Neural cell (in vitro differentiated cells): ENCODE measurements at regions not wholly inside any gene's neighbourhood (a gene's known extent, or its start where the extent isn't known, plus 50 kb on each side); places are given as distances from the start of the nearest gene placed in this dataset.

ENCODE experiments used
- H2AFZ ChIP-seq: fragments of 200-600, 300-800 bp; sonication (generic), shearing (Covaris generic); 2 replicates; pipeline ENCODE4 v1.6.0; 2014; ENCODE audit warnings: low read depth, mild to moderate bottlenecking, antibody characterized with exemption, low read length, moderate library complexity
- H3F3A ChIP-seq: fragments of 200-600 bp; shearing (Covaris generic); 2 replicates; pipeline ENCODE4 v1.6.1; 2016; ENCODE audit warnings: mild to moderate bottlenecking, moderate library complexity, mixed read lengths, antibody characterized with exemption, low read length; ENCODE audit not compliant: insufficient read depth, poor library complexity, severe bottlenecking
- H3K27ac ChIP-seq: fragments of 200-600, 300-800 bp; sonication (generic), shearing (Covaris generic); 2 replicates; pipeline ENCODE4 v1.5.1; 2014; ENCODE audit warnings: mild to moderate bottlenecking, low read length, moderate library complexity
- H3K27me3 ChIP-seq: fragments of 300-800, 200-600 bp; sonication (generic), shearing (Covaris generic); 2 replicates; pipeline ENCODE4 v1.6.0; 2014; ENCODE audit warnings: mild to moderate bottlenecking, low read depth, low read length, moderate library complexity; ENCODE audit not compliant: insufficient read depth
- H3K36me3 ChIP-seq: fragments of 300-800, 200-600 bp; sonication (generic), shearing (Covaris generic); 2 replicates; pipeline ENCODE4 v1.5.1; 2014; ENCODE audit warnings: mild to moderate bottlenecking, antibody characterized with exemption, low read length, moderate library complexity; ENCODE audit not compliant: insufficient read depth
- H3K4me2 ChIP-seq: fragments of 300-800, 200-600 bp; sonication (generic), shearing (Covaris generic); 2 replicates; pipeline ENCODE4 v1.6.0; 2014; ENCODE audit warnings: mild to moderate bottlenecking, low read length
- H3K4me3 ChIP-seq: fragments of 300-800, 200-600 bp; sonication (generic), shearing (Covaris generic); 2 replicates; pipeline ENCODE4 v1.5.1; 2014; ENCODE audit warnings: mild to moderate bottlenecking, low read length, moderate library complexity
- H3K79me2 ChIP-seq: fragments of 200-600 bp; shearing (Covaris generic); replicated peaks from 2 replicates; pipeline ENCODE4 v1.6.0; 2014; ENCODE audit warnings: mild to moderate bottlenecking, low read length, moderate library complexity; ENCODE audit not compliant: insufficient read depth
- H3K9ac ChIP-seq: fragments of 300-800, 200-600 bp; sonication (generic), shearing (Covaris generic); 2 replicates; pipeline ENCODE4 v1.6.1; 2016; ENCODE audit warnings: mild to moderate bottlenecking, low read length, mixed read lengths
- H3K9me2 ChIP-seq: fragments of 200-600 bp; shearing (Covaris generic); 2 replicates; pipeline ENCODE4 v1.6.1; 2016; ENCODE audit warnings: mild to moderate bottlenecking, low read length, mixed read lengths; ENCODE audit not compliant: insufficient read depth
- H3K9me3 ChIP-seq: fragments of 200-600, 300-800 bp; sonication (generic), shearing (Covaris generic); 2 replicates; pipeline ENCODE4 v1.6.1; 2016; ENCODE audit warnings: mild to moderate bottlenecking, mixed run types, low read length, moderate library complexity, mixed read lengths
- H4K20me1 ChIP-seq: fragments of 200-600 bp; shearing (Covaris generic); 2 replicates; pipeline ENCODE4 v1.6.1; 2016; ENCODE audit warnings: mild to moderate bottlenecking, mixed run types; ENCODE audit not compliant: insufficient read depth
- CTCF ChIP-seq: fragments of 450-650 bp; IDR thresholded peaks from 2 replicates; pipeline ENCODE4 v1.5.1; 2014; ENCODE audit warnings: antibody characterized with exemption, mild to moderate bottlenecking, moderate library complexity; ENCODE audit not compliant: poor library complexity, severe bottlenecking
- EP300 ChIP-seq: fragments of 450-650 bp; conservative IDR thresholded peaks from 2 replicates; pipeline ENCODE4 v1.6.1; 2014; ENCODE audit warnings: antibody characterized with exemption, mild to moderate bottlenecking, moderate library complexity; ENCODE audit not compliant: poor library complexity, severe bottlenecking
- EZH2 ChIP-seq: fragments of 200-600, 300-800 bp; shearing (Covaris generic), sonication (generic); IDR thresholded peaks from 2 replicates; pipeline ENCODE4 v1.6.1; 2014; ENCODE audit warnings: antibody characterized with exemption, low read length, borderline replicate concordance, mild to moderate bottlenecking; ENCODE audit not compliant: insufficient read depth, poor library complexity, severe bottlenecking
- MXI1 ChIP-seq: fragments of 450-650 bp; conservative IDR thresholded peaks from 2 replicates; pipeline ENCODE4 v1.6.1; 2014; ENCODE audit warnings: antibody characterized with exemption, mild to moderate bottlenecking; ENCODE audit not compliant: poor library complexity, severe bottlenecking
- POLR2AphosphoS5 ChIP-seq: IDR thresholded peaks from 2 replicates; pipeline ENCODE4 v1.6.1; 2012
- RAD21 ChIP-seq: fragments of 450-650 bp; conservative IDR thresholded peaks from 2 replicates; pipeline ENCODE4 v1.6.1; 2014; ENCODE audit warnings: antibody characterized with exemption, mild to moderate bottlenecking, moderate library complexity
- REST ChIP-seq: IDR thresholded peaks from 2 replicates; pipeline ENCODE4 v1.6.1; 2012; ENCODE audit warnings: borderline replicate concordance
- SMC3 ChIP-seq: fragments of 450-650 bp; conservative IDR thresholded peaks from 2 replicates; pipeline ENCODE4 v1.6.1; 2014; ENCODE audit warnings: antibody characterized with exemption, mild to moderate bottlenecking, moderate library complexity; ENCODE audit not compliant: poor library complexity
- TAF1 ChIP-seq: IDR thresholded peaks from 2 replicates; pipeline ENCODE4 v1.6.1; 2012; ENCODE audit warnings: low read depth

- Histone ChIP-seq H3K4me3 (no peak overlapping the region), H2AFZ (no peak overlapping the region), H3K9me2 (no peaks in the 10 kb centered on the region), H3K4me2 (no peak overlapping the region), H3F3A (no peaks in the 10 kb centered on the region), H3K9me3 (no peaks in the 10 kb centered on the region), H3K36me3 (no peaks in the 10 kb centered on the region), H3K79me2 (no peaks in the 10 kb centered on the region), H4K20me1 (no peaks in the 10 kb centered on the region), H3K27ac (no peak overlapping the region), H3K27me3 (no peaks in the 10 kb centered on the region), H3K9ac (no peak overlapping the region)
- TF ChIP-seq POLR2AphosphoS5 (no peak), EP300 (no peak), SMC3 (no peak), RAD21 (no peak), TAF1 (no peak)
These were observed 415.7 kb downstream of the PLK2 start for GRCh38 chr5:58044166-58044565.

- no peak for TF ChIP-seq CTCF
- TF ChIP-seq EZH2 = no peak
- no peak for TF ChIP-seq POLR2AphosphoS5
- no peak for TF ChIP-seq SMC3
- TF ChIP-seq MXI1 = no peak
- no peak for TF ChIP-seq REST
- TF ChIP-seq EP300 = no peak
- no peak for TF ChIP-seq TAF1
- no peak for TF ChIP-seq RAD21
- H3K4me2 ChIP-seq = no peak overlapping the region
These were observed 416.6 kb downstream of the PLK2 start for GRCh38 chr5:58043032-58043945.

More at GRCh38 chr5:58043032-58043945, 416.6 kb downstream of the PLK2 start:
- Histone ChIP-seq H3K79me2 (no peaks in the 10 kb centered on the region), H3K9ac (no peak overlapping the region), H3K9me2 (no peaks in the 10 kb centered on the region), H2AFZ (no peak overlapping the region), H3K4me3 (no peak overlapping the region), H3F3A (no peaks in the 10 kb centered on the region), H4K20me1 (no peaks in the 10 kb centered on the region), H3K27me3 (no peaks in the 10 kb centered on the region), H3K9me3 (no peaks in the 10 kb centered on the region), H3K27ac (no peak overlapping the region), H3K36me3 (no peaks in the 10 kb centered on the region)
